ENCODE measurements at regions not wholly inside any gene's neighbourhood (a gene's known extent, or its start where the extent isn't known, plus 50 kb on each side); places are given as distances from the start of the nearest gene placed in this dataset.

- no peak for DNase-seq (ENCODE audit: low spot score)
- TF ChIP-seq E2F4 (CRISPR knock-in tag; IDR thresholded peaks at IDR 0.05; ENCODE audit: borderline replicate concordance, low read depth) = no peak
- no peak for TF ChIP-seq TEAD1 (CRISPR knock-in tag; IDR thresholded peaks at IDR 0.05)
- TF ChIP-seq GABPB1 (CRISPR knock-in tag; IDR thresholded peaks at IDR 0.05) = no peak
- no peak for TF ChIP-seq ATF2 (CRISPR knock-in tag; IDR thresholded peaks at IDR 0.05; ENCODE audit: borderline replicate concordance, low read depth)
- TF ChIP-seq SOX15 (CRISPR knock-in tag; IDR thresholded peaks at IDR 0.05) = no peak
- no peak for TF ChIP-seq NR1H2 (CRISPR knock-in tag; IDR thresholded peaks at IDR 0.05)
- no peak for TF ChIP-seq ZNF396 (CRISPR knock-in tag; IDR thresholded peaks at IDR 0.05; ENCODE audit: borderline replicate concordance)
- no peak for TF ChIP-seq AFF4 (CRISPR knock-in tag; IDR thresholded peaks at IDR 0.05; ENCODE audit: borderline replicate concordance)
- TF ChIP-seq CDX4 (CRISPR knock-in tag; IDR thresholded peaks at IDR 0.05; ENCODE audit: borderline replicate concordance) = no peak
- TF ChIP-seq JAZF1 (CRISPR knock-in tag; IDR thresholded peaks at IDR 0.05) = no peak
- no peak for TF ChIP-seq NFATC4 (CRISPR knock-in tag; IDR thresholded peaks at IDR 0.05)
- TF ChIP-seq TP53 (CRISPR knock-in tag; IDR thresholded peaks at IDR 0.05) = no peak
- TF ChIP-seq KAT7 (CRISPR knock-in tag; IDR thresholded peaks at IDR 0.05; ENCODE audit: borderline replicate concordance) = no peak
- no peak for TF ChIP-seq FOXP1 (CRISPR knock-in tag; IDR thresholded peaks at IDR 0.05; ENCODE audit: borderline replicate concordance)
- TF ChIP-seq ARID4B (CRISPR knock-in tag; IDR thresholded peaks at IDR 0.05; ENCODE audit: borderline replicate concordance) = no peak
- TF ChIP-seq CTCF (IDR thresholded peaks at IDR 0.05) = no peak
- ChIA-PET POLR2A (no interaction called here), CTCF (no interaction called here)
- no peaks in the 10 kb centered on the region for H3K36me3 Mint-ChIP-seq
- peaks cover 4% of the 10 kb centered on the region for H3K9me3 Mint-ChIP-seq
- H3K4me3 Mint-ChIP-seq = no peak overlapping the region
- peaks cover 2% of the 10 kb centered on the region; the same call in 1 of the 2 replicates for H3K27me3 Mint-ChIP-seq (ENCODE audit: low read depth)
- no peaks in the 10 kb centered on the region for H3K4me1 Mint-ChIP-seq
- no peak for ATAC-seq
- no peak overlapping the region for H3K27ac Mint-ChIP-seq
Observed at GRCh38 chr2:205913668-205914067, 172.3 kb downstream of the INO80D start.

All from WTC11 (cell line).